HG03108 (cell line): ENCODE measurements at regions not wholly inside any gene's neighbourhood (a gene's known extent, or its start where the extent isn't known, plus 50 kb on each side); places are given as distances from the start of the nearest gene placed in this dataset.
"Not testable (repeated sequence)": the region's sequence is repeated elsewhere in the genome, so short reads cannot be mapped to it uniquely, and the experiment has no call there.

Source experiments
- ATAC-seq: cut with Tn5 transposase; IDR thresholded peaks from one replicate; pipeline ENCODE4 v1.9.1; 2021; ENCODE audit warnings: moderate library complexity; ENCODE audit not compliant: unreplicated experiment

GRCh38 chr2:163198972-163199371 is 360.4 kb upstream of the KCNH7 start:
- ATAC-seq: no peak

GRCh38 chr2:163198007-163198406 is 359.4 kb upstream of the KCNH7 start:
- no peak for ATAC-seq

GRCh38 chr2:163191372-163191771 is 352.8 kb upstream of the KCNH7 start:
- no peak for ATAC-seq

GRCh38 chr2:163187995-163188655 is 349.6 kb upstream of the KCNH7 start:
- ATAC-seq: no peak

- no peak for ATAC-seq
Observed at GRCh38 chr2:163187119-163187518, 348.6 kb upstream of the KCNH7 start.

- no peak for ATAC-seq
Observed at GRCh38 chr2:163185160-163185559, 346.6 kb upstream of the KCNH7 start.

- ATAC-seq: no peak
Observed at GRCh38 chr2:163182764-163183354, 344.3 kb upstream of the KCNH7 start.

GRCh38 chr2:163177592-163177991 is 339.0 kb upstream of the KCNH7 start:
- no peak for ATAC-seq

GRCh38 chr2:163175294-163175693 is 336.7 kb upstream of the KCNH7 start:
- ATAC-seq: no peak

GRCh38 chr2:163173591-163173990 is 335.0 kb upstream of the KCNH7 start:
- no peak for ATAC-seq

GRCh38 chr2:163171786-163172530 is 333.4 kb upstream of the KCNH7 start:
- no peak for ATAC-seq

- no peak for ATAC-seq
Observed at GRCh38 chr2:163157891-163158496, 319.4 kb upstream of the KCNH7 start.

GRCh38 chr2:163157411-163157810 is 318.8 kb upstream of the KCNH7 start:
- no peak for ATAC-seq

GRCh38 chr2:163155925-163156324 is 317.4 kb upstream of the KCNH7 start:
- ATAC-seq: no peak

GRCh38 chr2:163155279-163155883 is 316.8 kb upstream of the KCNH7 start:
- peak; percentile 79 for ATAC-seq

- ATAC-seq: no peak
Observed at GRCh38 chr2:163142618-163143017, 304.1 kb upstream of the KCNH7 start.

GRCh38 chr2:163138947-163139346 is 300.4 kb upstream of the KCNH7 start:
- no peak for ATAC-seq

GRCh38 chr2:163135256-163135655 is 296.7 kb upstream of the KCNH7 start:
- no peak for ATAC-seq

- ATAC-seq: no peak
Observed at GRCh38 chr2:163133602-163134001, 295.0 kb upstream of the KCNH7 start.

- ATAC-seq: no peak
Observed at GRCh38 chr2:163132850-163133249, 294.3 kb upstream of the KCNH7 start.

- ATAC-seq: not testable (repeated sequence)
Observed at GRCh38 chr2:163132207-163132606, 293.6 kb upstream of the KCNH7 start.
